Pancreas (tissue), 10 donors: ENCODE measurements at regions not wholly inside any gene's neighbourhood (a gene's known extent, or its start where the extent isn't known, plus 50 kb on each side); places are given as distances from the start of the nearest gene placed in this dataset.

Experiments
- ATAC-seq, 4 donors: fragments of 200-7000 bp; cut with Tn5 transposase; one replicate each; pipeline versions ENCODE4 v1.8.0 to v1.9.1; 2020; ENCODE audit warnings: mild to moderate bottlenecking in 4 of 4, moderate library complexity in 4 of 4
- DNase-seq, 6 donors: peaks; one replicate each; pipeline ENCODE4 v3.0.0-alpha.2; 2020
- FAIRE-seq: peaks from 2 replicates; lab custom pipeline; 2012; peaks lifted over from hg19 to GRCh38; lab: Jason Lieb, UNC
- H3K27ac ChIP-seq, 4 donors: fragments of 200-600 bp; sonication (generic); 1 replicate in 3 of 4; 2 replicates in 1 of 4; pipeline versions ENCODE4 v1.5.0 to v1.8.0; 2020
- H3K27me3 ChIP-seq, 4 donors: fragments of 200-600 bp; one replicate each; pipeline ENCODE4 v1.8.0; 2021
- H3K36me3 ChIP-seq, 3 donors: fragments of 200-600 bp; sonication (generic) in 1 of 3; one replicate each; pipeline versions ENCODE4 v1.5.0 to v1.8.0; 2020 to 2021
- H3K4me1 ChIP-seq, 3 donors: fragments of 200-600 bp; one replicate each; pipeline ENCODE4 v1.8.0; 2021
- H3K4me3 ChIP-seq, 4 donors: fragments of 200-600 bp; sonication (generic) in 2 of 4; one replicate each; pipeline versions ENCODE4 v1.5.0 to v1.8.0; 2020 to 2021
- H3K9me3 ChIP-seq, 4 donors: fragments of 200-600 bp; one replicate each; pipeline ENCODE4 v1.8.0; 2021
- CTCF ChIP-seq, 4 donors: fragments of 200-600 bp; sonication (generic) in 3 of 4; IDR thresholded peaks; one replicate each; pipeline versions ENCODE4 v1.5.0 to v1.8.0; 2021; ENCODE audit warnings: antibody characterized with exemption in 4 of 4
- WGBS, 2 donors: extraction: QIAGEN DNeasy Blood & Tissue Kit; methylation state at CpG; one replicate each; pipeline ENCODE4 v1.1.7; 2013; 5-methylcytosine and 5-hydroxymethylcytosine counted together
- intact Hi-C, 3 donors: fragments of 100-400 bp; cut with DNase I; formaldehyde crosslinking; loops; one replicate each; pipeline versions ENCODE4 v1.11.1 to v1.14.2; 2022
- donor health status: healthy with polysubstance abuse.
- donor health status: DM: no; HTN: no; CAD: no; lungs with moderate emphysema.
- donor health status: DM: no; HTN: no; CAD: no.
- donor health status: control.
- donor health status: control.
- donor health status: Bipolar disorder and iron deficiency.
- donor health status: DM: yes; HTN: yes; CAD: no.
- donor health status: DM: no; HTN: no; CAD: no.
- donor health status: DM: no; HTN: no; CAD: no.
- donor health status: DM: yes; HTN: yes; CAD: no.

- no peak for TF ChIP-seq CTCF (IDR thresholded peaks at IDR 0.05)
- no peak for ATAC-seq
- no peak overlapping the region for H3K4me3 ChIP-seq
- no peaks in the 10 kb centered on the region for H3K4me1 ChIP-seq
- H3K27me3 ChIP-seq = no peaks in the 10 kb centered on the region
- intact Hi-C loops = no loop called here
- no peaks in the 10 kb centered on the region for H3K36me3 ChIP-seq
- no peaks in the 10 kb centered on the region for H3K9me3 ChIP-seq
- 68 to 70% methylated on average over 2 of the region's 2 CpGs for WGBS, 2 donors
- H3K27ac ChIP-seq = no peak overlapping the region
- FAIRE-seq = no peak
- no peak for DNase-seq
These were observed 114.9 kb upstream of the SORCS3 start for GRCh38 chr10:104526188-104526587.

GRCh38 chr10:104527013-104527412 lies 114.1 kb upstream of the SORCS3 start:
- Histone ChIP-seq H3K4me3 (no peak overlapping the region), H3K27me3 (no peaks in the 10 kb centered on the region), H3K4me1 (no peaks in the 10 kb centered on the region), H3K9me3 (no peaks in the 10 kb centered on the region), H3K36me3 (no peaks in the 10 kb centered on the region), H3K27ac (no peak overlapping the region)
- intact Hi-C loops = no loop called here
- DNase-seq (no peak), FAIRE-seq (no peak), ATAC-seq (no peak)
- WGBS, 2 donors = 30 to 35% methylated on average over 1 of the region's 1 CpG
- TF ChIP-seq CTCF (IDR thresholded peaks at IDR 0.05) = no peak

- no peaks in the 10 kb centered on the region for H3K36me3 ChIP-seq
- intact Hi-C loops = no loop called here
- 35 to 43% methylated on average over 3 of the region's 3 CpGs for WGBS, 2 donors
- no peak overlapping the region for H3K4me3 ChIP-seq
- no peaks in the 10 kb centered on the region for H3K27me3 ChIP-seq
- no peak for TF ChIP-seq CTCF (IDR thresholded peaks at IDR 0.05)
- no peak for ATAC-seq
- H3K9me3 ChIP-seq = no peaks in the 10 kb centered on the region
- FAIRE-seq = no peak
- H3K4me1 ChIP-seq = no peaks in the 10 kb centered on the region
- DNase-seq = no peak
- H3K27ac ChIP-seq = no peak overlapping the region
These were observed 100.9 kb upstream of the SORCS3 start for GRCh38 chr10:104540181-104540580.

- no peaks in the 10 kb centered on the region for H3K9me3 ChIP-seq
- WGBS, 2 donors = 35 to 44% methylated on average over 4 of the region's 4 CpGs
- intact Hi-C loops = no loop called here
- no peak overlapping the region for H3K4me3 ChIP-seq
- no peak overlapping the region for H3K27ac ChIP-seq
- no peak for ATAC-seq
- no peak for TF ChIP-seq CTCF (IDR thresholded peaks at IDR 0.05)
- H3K4me1 ChIP-seq = no peaks in the 10 kb centered on the region
- no peak for DNase-seq
- no peaks in the 10 kb centered on the region for H3K27me3 ChIP-seq
- H3K36me3 ChIP-seq = no peaks in the 10 kb centered on the region
- FAIRE-seq = no peak
These were observed 99.3 kb upstream of the SORCS3 start for GRCh38 chr10:104541820-104542219.

GRCh38 chr10:104546336-104546735 lies 94.8 kb upstream of the SORCS3 start:
- ATAC-seq = no peak
- Histone ChIP-seq H3K4me3 (no peak overlapping the region), H3K27ac (no peak overlapping the region), H3K36me3 (no peaks in the 10 kb centered on the region), H3K4me1 (no peaks in the 10 kb centered on the region), H3K9me3 (no peaks in the 10 kb centered on the region), H3K27me3 (no peaks in the 10 kb centered on the region)
- 68 to 82% methylated on average over 4 of the region's 4 CpGs for WGBS, 2 donors
- FAIRE-seq = no peak
- DNase-seq = no peak
- TF ChIP-seq CTCF (IDR thresholded peaks at IDR 0.05) = no peak
- intact Hi-C loops = no loop called here
